ENCODE measurements at regions not wholly inside any gene's neighbourhood (a gene's known extent, or its start where the extent isn't known, plus 50 kb on each side); places are given as distances from the start of the nearest gene placed in this dataset.

DNA sequence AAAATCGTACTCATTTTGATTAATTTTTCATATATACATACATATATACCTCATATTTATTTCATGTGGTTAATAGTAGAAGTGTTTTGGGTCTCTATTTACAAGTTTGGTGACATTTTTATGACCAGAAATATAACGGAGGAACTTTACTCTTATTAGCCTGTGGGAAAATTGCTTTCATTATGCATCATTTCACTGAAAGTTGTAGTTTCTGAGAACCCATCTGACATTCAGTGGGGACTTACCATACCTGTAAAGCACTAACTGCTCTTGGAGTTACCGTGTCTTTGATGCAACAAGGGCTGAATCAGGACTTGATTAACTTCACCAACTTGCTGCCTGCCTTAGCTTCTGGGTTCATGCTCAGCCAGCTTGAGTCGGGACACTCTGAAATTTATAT, 49.9 kb upstream of the ITPKB start:
- Histone ChIP-seq H3F3A (ENCODE audit: low read length, unreplicated experiment) (no peaks in the 10 kb centered on the region), H3K9me3 (ENCODE audit: low read length) (no peaks in the 10 kb centered on the region), H3K4me2 (ENCODE audit: low read length) (no peak overlapping the region), H4K20me1 (ENCODE audit: low read length) (no peaks in the 10 kb centered on the region), H3K27ac (ENCODE audit: low read length) (no peak overlapping the region), H3K4me3 (ENCODE audit: low read length) (no peak overlapping the region), H3K9ac (ENCODE audit: low read length) (no peak overlapping the region), H3K36me3 (ENCODE audit: low read depth, low read length) (no peaks in the 10 kb centered on the region), H3K27me3 (ENCODE audit: low read length) (no peaks in the 10 kb centered on the region), H3K4me1 (ENCODE audit: insufficient read depth, low read length) (peaks cover 8% of the 10 kb centered on the region), H3K9me2 (replicated peaks; ENCODE audit: low read length) (no peaks in the 10 kb centered on the region), H3K79me2 (ENCODE audit: low read length) (no peaks in the 10 kb centered on the region), H2AFZ (ENCODE audit: low read length) (no peak overlapping the region)
- TF ChIP-seq EZH2phosphoT487 (IDR thresholded peaks at IDR 0.05; ENCODE audit: borderline replicate concordance, low read length): no peak
- TF ChIP-seq EZH2 (IDR thresholded peaks at IDR 0.05; ENCODE audit: low read length, unreplicated experiment): no peak
- TF ChIP-seq, protein P1, sequence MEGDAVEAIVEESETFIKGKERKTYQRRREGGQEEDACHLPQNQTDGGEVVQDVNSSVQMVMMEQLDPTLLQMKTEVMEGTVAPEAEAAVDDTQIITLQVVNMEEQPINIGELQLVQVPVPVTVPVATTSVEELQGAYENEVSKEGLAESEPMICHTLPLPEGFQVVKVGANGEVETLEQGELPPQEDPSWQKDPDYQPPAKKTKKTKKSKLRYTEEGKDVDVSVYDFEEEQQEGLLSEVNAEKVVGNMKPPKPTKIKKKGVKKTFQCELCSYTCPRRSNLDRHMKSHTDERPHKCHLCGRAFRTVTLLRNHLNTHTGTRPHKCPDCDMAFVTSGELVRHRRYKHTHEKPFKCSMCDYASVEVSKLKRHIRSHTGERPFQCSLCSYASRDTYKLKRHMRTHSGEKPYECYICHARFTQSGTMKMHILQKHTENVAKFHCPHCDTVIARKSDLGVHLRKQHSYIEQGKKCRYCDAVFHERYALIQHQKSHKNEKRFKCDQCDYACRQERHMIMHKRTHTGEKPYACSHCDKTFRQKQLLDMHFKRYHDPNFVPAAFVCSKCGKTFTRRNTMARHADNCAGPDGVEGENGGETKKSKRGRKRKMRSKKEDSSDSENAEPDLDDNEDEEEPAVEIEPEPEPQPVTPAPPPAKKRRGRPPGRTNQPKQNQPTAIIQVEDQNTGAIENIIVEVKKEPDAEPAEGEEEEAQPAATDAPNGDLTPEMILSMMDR (conservative IDR thresholded peaks at IDR 0.05; ENCODE audit: low read depth, low read length): no peak
- ChIA-PET POLR2A (ENCODE audit: unreplicated experiment) (no interaction called here), CTCF (no interaction called here)
- ATAC-seq (no peak), DNase-seq (no peak)
- intact Hi-C loops (cut with micrococcal nuclease): no loop called here
- no TSS peak for BruUV-seq (replicated peaks)
